ENCODE measurements at regions not wholly inside any gene's neighbourhood (a gene's known extent, or its start where the extent isn't known, plus 50 kb on each side); places are given as distances from the start of the nearest gene placed in this dataset.

GRCh38 chr7:25776744-25777123, 375.3 kb upstream of the NFE2L3 start:
- Mint-ChIP-seq H3K4me1 (ENCODE audit: low read depth) (no peaks in the 10 kb centered on the region), H3K9me3 (no peaks in the 10 kb centered on the region)
- intact Hi-C loops (cut with micrococcal nuclease): no loop called here

GRCh38 chr7:25777969-25778708, 373.9 kb upstream of the NFE2L3 start:
- H3K27me3 Mint-ChIP-seq (ENCODE audit: low read depth): no peaks in the 10 kb centered on the region
- no peaks in the 10 kb centered on the region for H3K36me3 Mint-ChIP-seq (ENCODE audit: low read depth)
- H3K4me1 Mint-ChIP-seq (ENCODE audit: low read depth): no peaks in the 10 kb centered on the region
- intact Hi-C loops (cut with micrococcal nuclease): no loop called here
- no peak overlapping the region for H3K4me3 Mint-ChIP-seq (ENCODE audit: low read depth)
- H3K27ac Mint-ChIP-seq: no peak overlapping the region
- H3K9me3 Mint-ChIP-seq: no peaks in the 10 kb centered on the region
- no peak for DNase-seq (ENCODE audit: low spot score)

More at GRCh38 chr7:25776744-25777123, 375.3 kb upstream of the NFE2L3 start:
- no peak for DNase-seq (ENCODE audit: low spot score)
- no peak overlapping the region for H3K4me3 Mint-ChIP-seq (ENCODE audit: low read depth)
- H3K27me3 Mint-ChIP-seq (ENCODE audit: low read depth): no peaks in the 10 kb centered on the region
- H3K36me3 Mint-ChIP-seq (ENCODE audit: low read depth): no peaks in the 10 kb centered on the region
- H3K27ac Mint-ChIP-seq: no peak overlapping the region

- Mint-ChIP-seq H3K4me1 (ENCODE audit: low read depth) (no peaks in the 10 kb centered on the region), H3K9me3 (no peaks in the 10 kb centered on the region), H3K4me3 (ENCODE audit: low read depth) (no peak overlapping the region), H3K27me3 (ENCODE audit: low read depth) (no peaks in the 10 kb centered on the region), H3K36me3 (ENCODE audit: low read depth) (no peaks in the 10 kb centered on the region), H3K27ac (no peak overlapping the region)
- intact Hi-C loops (cut with micrococcal nuclease): no loop called here
- no peak for DNase-seq (ENCODE audit: low spot score)
Observed at GRCh38 chr7:25779002-25779546, 372.9 kb upstream of the NFE2L3 start.

- DNase-seq (ENCODE audit: low spot score): no peak
- H3K9me3 Mint-ChIP-seq: no peaks in the 10 kb centered on the region
- no peak overlapping the region for H3K27ac Mint-ChIP-seq
- no peaks in the 10 kb centered on the region for H3K36me3 Mint-ChIP-seq (ENCODE audit: low read depth)
- intact Hi-C loops (cut with micrococcal nuclease): no loop called here
- H3K4me1 Mint-ChIP-seq (ENCODE audit: low read depth): no peaks in the 10 kb centered on the region
- no peaks in the 10 kb centered on the region for H3K27me3 Mint-ChIP-seq (ENCODE audit: low read depth)
- H3K4me3 Mint-ChIP-seq (ENCODE audit: low read depth): no peak overlapping the region
Observed at GRCh38 chr7:25780904-25781303, 371.1 kb upstream of the NFE2L3 start.

GRCh38 chr7:25781704-25782103, 370.3 kb upstream of the NFE2L3 start:
- no peak overlapping the region for H3K4me3 Mint-ChIP-seq (ENCODE audit: low read depth)
- no peaks in the 10 kb centered on the region for H3K9me3 Mint-ChIP-seq
- intact Hi-C loops (cut with micrococcal nuclease): no loop called here
- H3K36me3 Mint-ChIP-seq (ENCODE audit: low read depth): no peaks in the 10 kb centered on the region
- H3K27ac Mint-ChIP-seq: no peak overlapping the region
- no peaks in the 10 kb centered on the region for H3K4me1 Mint-ChIP-seq (ENCODE audit: low read depth)
- H3K27me3 Mint-ChIP-seq (ENCODE audit: low read depth): no peaks in the 10 kb centered on the region
- no peak for DNase-seq (ENCODE audit: low spot score)

- no peaks in the 10 kb centered on the region for H3K27me3 Mint-ChIP-seq (ENCODE audit: low read depth)
- H3K27ac Mint-ChIP-seq: no peak overlapping the region
- no peak for DNase-seq (ENCODE audit: low spot score)
- no peaks in the 10 kb centered on the region for H3K9me3 Mint-ChIP-seq
- H3K4me3 Mint-ChIP-seq (ENCODE audit: low read depth): no peak overlapping the region
- intact Hi-C loops (cut with micrococcal nuclease): no loop called here
- H3K36me3 Mint-ChIP-seq (ENCODE audit: low read depth): no peaks in the 10 kb centered on the region
- H3K4me1 Mint-ChIP-seq (ENCODE audit: low read depth): no peaks in the 10 kb centered on the region
Observed at GRCh38 chr7:25786936-25787335, 365.1 kb upstream of the NFE2L3 start.

GRCh38 chr7:25787336-25787735, 364.7 kb upstream of the NFE2L3 start:
- DNase-seq (ENCODE audit: low spot score): no peak
- Mint-ChIP-seq H3K27me3 (ENCODE audit: low read depth) (no peaks in the 10 kb centered on the region), H3K9me3 (no peaks in the 10 kb centered on the region), H3K4me1 (ENCODE audit: low read depth) (no peaks in the 10 kb centered on the region), H3K4me3 (ENCODE audit: low read depth) (no peak overlapping the region), H3K36me3 (ENCODE audit: low read depth) (no peaks in the 10 kb centered on the region), H3K27ac (no peak overlapping the region)
- intact Hi-C loops (cut with micrococcal nuclease): no loop called here

- no peak for DNase-seq (ENCODE audit: low spot score)
- Mint-ChIP-seq H3K27ac (no peak overlapping the region), H3K4me1 (ENCODE audit: low read depth) (no peaks in the 10 kb centered on the region), H3K36me3 (ENCODE audit: low read depth) (no peaks in the 10 kb centered on the region), H3K27me3 (ENCODE audit: low read depth) (peaks cover 4% of the 10 kb centered on the region), H3K9me3 (no peaks in the 10 kb centered on the region), H3K4me3 (ENCODE audit: low read depth) (no peak overlapping the region)
- intact Hi-C loops (cut with micrococcal nuclease): no loop called here
Observed at GRCh38 chr7:25788371-25788770, 363.6 kb upstream of the NFE2L3 start.

- Mint-ChIP-seq H3K4me3 (ENCODE audit: low read depth) (no peak overlapping the region), H3K36me3 (ENCODE audit: low read depth) (no peaks in the 10 kb centered on the region), H3K27ac (no peak overlapping the region), H3K27me3 (ENCODE audit: low read depth) (peaks cover 4% of the 10 kb centered on the region), H3K4me1 (ENCODE audit: low read depth) (no peaks in the 10 kb centered on the region), H3K9me3 (no peaks in the 10 kb centered on the region)
- DNase-seq (ENCODE audit: low spot score): no peak
- intact Hi-C loops (cut with micrococcal nuclease): no loop called here
Observed at GRCh38 chr7:25788961-25789620, 362.9 kb upstream of the NFE2L3 start.

GRCh38 chr7:25789701-25790640, 362.0 kb upstream of the NFE2L3 start:
- intact Hi-C loops (cut with micrococcal nuclease): no loop called here
- Mint-ChIP-seq H3K4me3 (ENCODE audit: low read depth) (no peak overlapping the region), H3K27me3 (ENCODE audit: low read depth) (peaks cover 7% of the 10 kb centered on the region), H3K27ac (no peak overlapping the region), H3K36me3 (ENCODE audit: low read depth) (no peaks in the 10 kb centered on the region), H3K4me1 (ENCODE audit: low read depth) (no peaks in the 10 kb centered on the region), H3K9me3 (no peaks in the 10 kb centered on the region)
- no peak for DNase-seq (ENCODE audit: low spot score)

- intact Hi-C loops (cut with micrococcal nuclease): no loop called here
- Mint-ChIP-seq H3K4me1 (ENCODE audit: low read depth) (no peaks in the 10 kb centered on the region), H3K36me3 (ENCODE audit: low read depth) (no peaks in the 10 kb centered on the region), H3K9me3 (no peaks in the 10 kb centered on the region), H3K27ac (no peak overlapping the region), H3K4me3 (ENCODE audit: low read depth) (no peak overlapping the region), H3K27me3 (ENCODE audit: low read depth) (peaks cover 7% of the 10 kb centered on the region)
- no peak for DNase-seq (ENCODE audit: low spot score)
Observed at GRCh38 chr7:25790963-25791362, 361.0 kb upstream of the NFE2L3 start.

GRCh38 chr7:25792586-25792985, 359.4 kb upstream of the NFE2L3 start:
- Mint-ChIP-seq H3K27me3 (ENCODE audit: low read depth) (peaks cover 7% of the 10 kb centered on the region), H3K36me3 (ENCODE audit: low read depth) (no peaks in the 10 kb centered on the region), H3K9me3 (no peaks in the 10 kb centered on the region), H3K27ac (no peak overlapping the region), H3K4me1 (ENCODE audit: low read depth) (no peaks in the 10 kb centered on the region), H3K4me3 (ENCODE audit: low read depth) (no peak overlapping the region)
- intact Hi-C loops (cut with micrococcal nuclease): no loop called here
- DNase-seq (ENCODE audit: low spot score): no peak

Data from activated T-helper 2 cell treated with anti-CD3 and anti-CD28 coated beads, Interferon-gamma antibody, Interleukin-2, Interleukin-4, amounts not matched to agents 10 μg/mL and 5 μg/mL and 100 μg/mL, durations not matched to agents 14 hours and 24 hours and 36 hours (primary cell).